Astrocyte of the cerebellum (primary cell): ENCODE measurements at regions not wholly inside any gene's neighbourhood (a gene's known extent, or its start where the extent isn't known, plus 50 kb on each side); places are given as distances from the start of the nearest gene placed in this dataset.

ENCODE experiments used
- DNase-seq: peaks from one replicate; pipeline ENCODE4 v3.0.0-alpha.2; 2011; ENCODE audit warnings: low read depth
- H3K4me3 ChIP-seq: 2 replicates; pipeline ENCODE4 v1.5.1; 2011; ENCODE audit warnings: mild to moderate bottlenecking, low read depth, low read length, moderate library complexity
- in situ Hi-C: cut with HindIII; loops from 2 replicates; pipeline ENCODE4 v1.10.0; 2017; ENCODE audit warnings: low sequenced_read_pairs
- TF ChIP-seq, protein P1 (sequence below): IDR thresholded peaks from 2 replicates; pipeline ENCODE4 v1.5.1; 2012; ENCODE audit warnings: low read length, low read depth, moderate library complexity, mild to moderate bottlenecking; ENCODE audit errors: missing control alignments

DNA sequence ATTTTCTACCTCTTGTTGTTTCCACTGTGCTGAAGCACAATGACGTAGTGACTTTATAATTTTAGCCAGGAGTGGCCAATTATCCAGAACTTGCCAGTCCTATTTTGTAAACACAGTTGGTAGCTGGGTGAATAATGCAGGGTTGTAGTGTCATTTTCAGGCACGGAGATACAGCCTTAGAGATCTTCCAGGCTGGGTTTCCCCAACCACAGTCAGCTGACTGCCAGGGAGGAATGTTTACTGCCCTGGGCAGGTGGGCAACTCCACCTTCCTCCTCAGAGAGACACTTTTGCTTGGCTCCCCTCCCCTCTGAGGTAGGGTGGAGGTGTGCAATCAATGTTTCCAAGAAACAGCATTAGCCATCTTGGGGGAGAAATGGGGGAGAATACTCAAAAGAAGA is 228.1 kb upstream of the NR4A3 start:
- no peak for DNase-seq
- in situ Hi-C loops: no loop called here
- H3K4me3 ChIP-seq: no peak overlapping the region
- TF ChIP-seq, protein P1, sequence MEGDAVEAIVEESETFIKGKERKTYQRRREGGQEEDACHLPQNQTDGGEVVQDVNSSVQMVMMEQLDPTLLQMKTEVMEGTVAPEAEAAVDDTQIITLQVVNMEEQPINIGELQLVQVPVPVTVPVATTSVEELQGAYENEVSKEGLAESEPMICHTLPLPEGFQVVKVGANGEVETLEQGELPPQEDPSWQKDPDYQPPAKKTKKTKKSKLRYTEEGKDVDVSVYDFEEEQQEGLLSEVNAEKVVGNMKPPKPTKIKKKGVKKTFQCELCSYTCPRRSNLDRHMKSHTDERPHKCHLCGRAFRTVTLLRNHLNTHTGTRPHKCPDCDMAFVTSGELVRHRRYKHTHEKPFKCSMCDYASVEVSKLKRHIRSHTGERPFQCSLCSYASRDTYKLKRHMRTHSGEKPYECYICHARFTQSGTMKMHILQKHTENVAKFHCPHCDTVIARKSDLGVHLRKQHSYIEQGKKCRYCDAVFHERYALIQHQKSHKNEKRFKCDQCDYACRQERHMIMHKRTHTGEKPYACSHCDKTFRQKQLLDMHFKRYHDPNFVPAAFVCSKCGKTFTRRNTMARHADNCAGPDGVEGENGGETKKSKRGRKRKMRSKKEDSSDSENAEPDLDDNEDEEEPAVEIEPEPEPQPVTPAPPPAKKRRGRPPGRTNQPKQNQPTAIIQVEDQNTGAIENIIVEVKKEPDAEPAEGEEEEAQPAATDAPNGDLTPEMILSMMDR: no peak

DNA sequence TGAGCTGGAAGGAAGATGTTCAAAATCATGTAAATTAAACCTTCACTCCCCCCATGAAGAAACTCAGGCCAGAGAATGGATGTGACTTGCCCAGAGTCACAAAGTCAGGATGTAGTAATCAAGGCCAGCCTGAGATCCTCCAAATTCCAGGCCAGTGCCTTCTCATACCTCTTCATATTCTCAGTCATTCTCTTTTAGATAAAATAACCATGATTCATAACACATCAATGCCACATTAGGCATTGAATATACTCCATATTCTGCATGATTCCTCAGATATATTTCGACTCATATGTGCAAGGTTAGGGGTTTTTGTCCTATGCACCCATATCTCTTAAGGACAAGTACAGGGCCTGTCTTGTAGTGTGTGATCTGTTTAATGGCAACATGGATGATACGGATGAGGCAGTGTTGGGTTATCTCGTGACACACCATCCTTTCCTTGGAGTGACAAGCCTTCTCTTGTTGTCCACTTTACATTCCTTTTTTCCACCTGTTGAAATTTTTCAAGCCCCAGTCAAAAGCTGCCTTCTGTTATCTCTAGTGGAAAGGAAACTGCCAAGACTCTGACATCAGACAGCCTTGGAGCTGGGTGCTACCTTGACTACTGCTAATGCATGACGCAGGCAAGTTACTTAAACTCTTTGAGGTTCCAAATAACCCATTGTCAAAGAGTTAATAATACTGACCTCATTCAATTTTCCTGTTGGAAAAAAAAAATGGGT is 227.5 kb upstream of the NR4A3 start:
- H3K4me3 ChIP-seq: no peak overlapping the region
- DNase-seq: no peak
- in situ Hi-C loops: no loop called here
- TF ChIP-seq, protein P1: no peak

GRCh38 chr9:99595796-99596195 is 225.9 kb upstream of the NR4A3 start:
- no peak overlapping the region for H3K4me3 ChIP-seq
- in situ Hi-C loops: no loop called here

DNA sequence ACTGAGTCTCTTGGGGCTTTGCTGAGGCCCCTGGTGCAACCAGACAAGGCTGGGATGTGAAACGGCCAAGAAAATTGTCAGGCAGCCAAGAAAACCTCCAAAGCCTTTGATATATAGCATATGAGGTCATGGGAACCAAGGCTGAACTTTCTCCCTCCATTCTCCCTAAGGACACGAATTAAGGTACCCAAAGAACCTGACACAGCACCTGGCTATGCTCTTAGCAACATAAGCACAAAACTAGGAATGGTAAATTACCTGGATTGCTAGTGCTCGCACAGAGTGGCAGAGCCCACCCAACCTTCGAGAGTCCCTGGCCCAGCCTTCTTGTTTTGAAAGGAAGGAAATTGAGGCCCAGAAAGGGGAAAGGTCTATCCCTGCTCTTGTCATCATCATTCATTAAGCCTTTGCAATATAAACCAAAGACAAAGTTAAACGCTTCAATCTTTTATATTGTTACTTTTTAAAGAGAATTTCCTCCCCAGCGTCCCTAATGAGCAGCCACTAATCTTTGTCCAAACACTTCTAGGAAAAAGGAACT is 220.0 kb upstream of the NR4A3 start:
- in situ Hi-C loops: no loop called here
- no peak overlapping the region for H3K4me3 ChIP-seq
- TF ChIP-seq, protein P1: no peak
- no peak for DNase-seq

More at GRCh38 chr9:99595796-99596195, 225.9 kb upstream of the NR4A3 start:
- TF ChIP-seq, protein P1: no peak
- no peak for DNase-seq

DNA sequence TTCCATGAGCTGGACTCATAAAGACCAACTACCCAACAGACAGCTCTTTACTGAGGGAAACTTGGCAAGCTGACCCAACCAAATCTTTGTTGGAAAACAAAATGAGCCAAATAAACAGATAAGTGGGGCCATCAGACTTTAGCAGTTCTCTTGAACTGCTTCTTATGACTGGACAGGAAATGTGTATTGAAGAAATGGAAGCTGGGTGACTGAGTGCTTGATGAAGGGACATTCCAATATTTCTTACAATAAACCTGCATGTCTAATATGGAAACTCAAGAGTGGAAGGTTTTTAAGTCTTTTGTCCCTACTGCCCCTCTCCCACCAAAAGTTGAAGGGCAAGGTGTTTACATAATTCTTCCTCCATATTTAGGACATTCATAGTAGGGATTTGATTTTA is 218.8 kb upstream of the NR4A3 start:
- in situ Hi-C loops: no loop called here
- DNase-seq: no peak
- TF ChIP-seq, protein P1: no peak
- no peak overlapping the region for H3K4me3 ChIP-seq

GRCh38 chr9:99605016-99605743 is 216.5 kb upstream of the NR4A3 start:
- TF ChIP-seq, protein P1: no peak
- no peak overlapping the region for H3K4me3 ChIP-seq
- in situ Hi-C loops: no loop called here
- DNase-seq: no peak
